Endometrium (tissue), 2 donors: ENCODE measurements at regions not wholly inside any gene's neighbourhood (a gene's known extent, or its start where the extent isn't known, plus 50 kb on each side); places are given as distances from the start of the nearest gene placed in this dataset.
"Not testable (repeated sequence)": the region's sequence is repeated elsewhere in the genome, so short reads cannot be mapped to it uniquely, and the experiment has no call there.

Experiments
- FAIRE-seq: peaks from 2 replicates; lab custom pipeline; 2012; peaks lifted over from hg19 to GRCh38; lab: Jason Lieb, UNC
- donor health status: control.
- donor health status: control.

GRCh38 chr11:92027136-92027535 is 197.5 kb upstream of the FAT3 start:
- not testable (repeated sequence) for FAIRE-seq

- no peak for FAIRE-seq
Observed at GRCh38 chr11:92026664-92027063, 198.0 kb upstream of the FAT3 start.

GRCh38 chr11:92024788-92025187 is 199.8 kb upstream of the FAT3 start:
- no peak for FAIRE-seq

- no peak for FAIRE-seq
Observed at GRCh38 chr11:92022499-92022898, 202.1 kb upstream of the FAT3 start.

- no peak for FAIRE-seq
Observed at GRCh38 chr11:92018332-92018731, 206.3 kb upstream of the FAT3 start.

- no peak for FAIRE-seq
Observed at GRCh38 chr11:92008249-92008648, 216.4 kb upstream of the FAT3 start.

GRCh38 chr11:92002568-92002967 is 222.1 kb upstream of the FAT3 start:
- FAIRE-seq: no peak

- FAIRE-seq: no peak
Observed at GRCh38 chr11:91998481-91998880, 226.1 kb upstream of the FAT3 start.

GRCh38 chr11:91997226-91997625 is 227.4 kb upstream of the FAT3 start:
- no peak for FAIRE-seq

- no peak for FAIRE-seq
Observed at GRCh38 chr11:91996526-91996925, 228.1 kb upstream of the FAT3 start.

GRCh38 chr11:91988443-91988842 is 236.2 kb upstream of the FAT3 start:
- FAIRE-seq: not testable (repeated sequence)

- no peak for FAIRE-seq
Observed at GRCh38 chr11:91986218-91986617, 238.4 kb upstream of the FAT3 start.

GRCh38 chr11:91984033-91984584 is 240.5 kb upstream of the FAT3 start:
- no peak for FAIRE-seq

GRCh38 chr11:91981995-91982394 is 242.6 kb upstream of the FAT3 start:
- FAIRE-seq: no peak

GRCh38 chr11:91979775-91980174 is 244.8 kb upstream of the FAT3 start:
- no peak for FAIRE-seq

- no peak for FAIRE-seq
Observed at GRCh38 chr11:91978747-91979146, 245.9 kb upstream of the FAT3 start.

- no peak for FAIRE-seq
Observed at GRCh38 chr11:91972665-91973266, 251.9 kb upstream of the FAT3 start.

GRCh38 chr11:91970624-91971023 is 254.0 kb upstream of the FAT3 start:
- no peak for FAIRE-seq

GRCh38 chr11:91969486-91969885 is 255.1 kb upstream of the FAT3 start:
- no peak for FAIRE-seq

GRCh38 chr11:91967691-91968045 is 256.9 kb upstream of the FAT3 start:
- FAIRE-seq: peak; percentile 60

GRCh38 chr11:91967026-91967690 is 257.5 kb upstream of the FAT3 start:
- FAIRE-seq: no peak

GRCh38 chr11:91966368-91966767 is 258.2 kb upstream of the FAT3 start:
- FAIRE-seq: no peak

GRCh38 chr11:91960770-91961169 is 263.8 kb upstream of the FAT3 start:
- FAIRE-seq: no peak

- FAIRE-seq: no peak
Observed at GRCh38 chr11:91959411-91959810, 265.2 kb upstream of the FAT3 start.
